ENCODE measurements at regions not wholly inside any gene's neighbourhood (a gene's known extent, or its start where the extent isn't known, plus 50 kb on each side); places are given as distances from the start of the nearest gene placed in this dataset.

GRCh38 chr6:30424549-30424948 lies 64.8 kb upstream of the HLA-E start:
- TF ChIP-seq CTCF (IDR thresholded peaks at IDR 0.05; ENCODE audit: insufficient read depth, missing control alignments), result no peak
- FAIRE-seq (no peak), DNase-seq (ENCODE audit: insufficient read length, low spot score) (no peak)

Measured in D721Med (cell line).